ENCODE measurements at regions not wholly inside any gene's neighbourhood (a gene's known extent, or its start where the extent isn't known, plus 50 kb on each side); places are given as distances from the start of the nearest gene placed in this dataset.
"Not testable (repeated sequence)": the region's sequence is repeated elsewhere in the genome, so short reads cannot be mapped to it uniquely, and the experiment has no call there.

GRCh38 chr16:47984669-47985068 is 171.1 kb downstream of the ABCC12 start:
- ATAC-seq (replicated peaks), result no peak
- H3K27ac Mint-ChIP-seq, result no peak overlapping the region

GRCh38 chr16:47983999-47984580 is 171.7 kb downstream of the ABCC12 start:
- DNase-seq (no peak), ATAC-seq (replicated peaks) (no peak)
- H3K4me3 Mint-ChIP-seq, result no peak overlapping the region
- no peaks in the 10 kb centered on the region for H3K36me3 Mint-ChIP-seq (ENCODE audit: insufficient read depth)
- no peaks in the 10 kb centered on the region for H3K9me3 Mint-ChIP-seq
- no peaks in the 10 kb centered on the region for H3K4me1 Mint-ChIP-seq (ENCODE audit: low read depth in 2 of 2)
- no peak overlapping the region for H3K27ac Mint-ChIP-seq
- peaks cover 9 to 36% of the 10 kb centered on the region in 2 donors for H3K27me3 Mint-ChIP-seq

More at GRCh38 chr16:47984669-47985068, 171.1 kb downstream of the ABCC12 start:
- H3K36me3 Mint-ChIP-seq (ENCODE audit: insufficient read depth), result no peaks in the 10 kb centered on the region
- peaks cover 9 to 30% of the 10 kb centered on the region in 2 donors for H3K27me3 Mint-ChIP-seq
- no peaks in the 10 kb centered on the region for H3K4me1 Mint-ChIP-seq (ENCODE audit: low read depth in 2 of 2)
- no peaks in the 10 kb centered on the region for H3K9me3 Mint-ChIP-seq
- DNase-seq, result no peak
- no peak overlapping the region for H3K4me3 Mint-ChIP-seq

GRCh38 chr16:47980212-47980611 is 175.6 kb downstream of the ABCC12 start:
- no peak overlapping the region for H3K27ac Mint-ChIP-seq
- peaks cover 0 to 25% of the 10 kb centered on the region in 2 donors for H3K27me3 Mint-ChIP-seq
- DNase-seq (no peak), ATAC-seq (replicated peaks) (no peak)
- no peak overlapping the region for H3K4me3 Mint-ChIP-seq
- no peaks in the 10 kb centered on the region for H3K9me3 Mint-ChIP-seq
- H3K4me1 Mint-ChIP-seq (ENCODE audit: low read depth in 2 of 2), result no peaks in the 10 kb centered on the region
- no peaks in the 10 kb centered on the region for H3K36me3 Mint-ChIP-seq (ENCODE audit: insufficient read depth)

- H3K4me3 Mint-ChIP-seq, result no peak overlapping the region
- no peak for ATAC-seq (replicated peaks)
- no peaks in the 10 kb centered on the region for H3K36me3 Mint-ChIP-seq (ENCODE audit: insufficient read depth)
- no peaks in the 10 kb centered on the region for H3K4me1 Mint-ChIP-seq (ENCODE audit: low read depth in 2 of 2)
- H3K9me3 Mint-ChIP-seq, result no peaks in the 10 kb centered on the region
- no peak overlapping the region for H3K27ac Mint-ChIP-seq
- DNase-seq, result no peak
- peaks cover 0 to 25% of the 10 kb centered on the region in 2 donors for H3K27me3 Mint-ChIP-seq
Observed at GRCh38 chr16:47979616-47980182, 176.1 kb downstream of the ABCC12 start.

GRCh38 chr16:47979164-47979520 is 176.7 kb downstream of the ABCC12 start:
- Mint-ChIP-seq H3K9me3 (no peaks in the 10 kb centered on the region), H3K4me3 (no peak overlapping the region), H3K36me3 (ENCODE audit: insufficient read depth) (no peaks in the 10 kb centered on the region), H3K27ac (no peak overlapping the region), H3K4me1 (ENCODE audit: low read depth in 2 of 2) (no peaks in the 10 kb centered on the region), H3K27me3 (peaks cover 0 to 24% of the 10 kb centered on the region in 2 donors)
- ATAC-seq (replicated peaks) (no peak), DNase-seq (no peak)

GRCh38 chr16:47978491-47979163 is 177.2 kb downstream of the ABCC12 start:
- no peak for ATAC-seq (replicated peaks)
- Mint-ChIP-seq H3K36me3 (ENCODE audit: insufficient read depth) (no peaks in the 10 kb centered on the region), H3K27me3 (peaks cover 0 to 18% of the 10 kb centered on the region in 2 donors), H3K9me3 (no peaks in the 10 kb centered on the region), H3K4me3 (no peak overlapping the region), H3K27ac (no peak overlapping the region), H3K4me1 (ENCODE audit: low read depth in 2 of 2) (no peaks in the 10 kb centered on the region)
- no peak for DNase-seq

GRCh38 chr16:47977802-47978201 is 178.0 kb downstream of the ABCC12 start:
- Mint-ChIP-seq H3K27me3 (peaks cover 0 to 16% of the 10 kb centered on the region in 2 donors), H3K27ac (no peak overlapping the region), H3K4me1 (ENCODE audit: low read depth in 2 of 2) (no peaks in the 10 kb centered on the region), H3K36me3 (ENCODE audit: insufficient read depth) (no peaks in the 10 kb centered on the region), H3K9me3 (no peaks in the 10 kb centered on the region), H3K4me3 (no peak overlapping the region)
- DNase-seq, result no peak
- ATAC-seq (replicated peaks), result no peak

- H3K9me3 Mint-ChIP-seq, result no peaks in the 10 kb centered on the region
- no peak for DNase-seq
- H3K27me3 Mint-ChIP-seq, result peaks cover 0 to 17% of the 10 kb centered on the region in 2 donors
- no peak for ATAC-seq (replicated peaks)
- no peak overlapping the region for H3K27ac Mint-ChIP-seq
- H3K36me3 Mint-ChIP-seq (ENCODE audit: insufficient read depth), result no peaks in the 10 kb centered on the region
- H3K4me3 Mint-ChIP-seq, result no peak overlapping the region
- H3K4me1 Mint-ChIP-seq (ENCODE audit: low read depth in 2 of 2), result no peaks in the 10 kb centered on the region
Observed at GRCh38 chr16:47976636-47977210, 179.1 kb downstream of the ABCC12 start.

- not testable (repeated sequence) for ATAC-seq (replicated peaks); H3K36me3 Mint-ChIP-seq (ENCODE audit: insufficient read depth); H3K4me3 Mint-ChIP-seq; H3K27ac Mint-ChIP-seq; DNase-seq; H3K9me3 Mint-ChIP-seq; H3K4me1 Mint-ChIP-seq (ENCODE audit: low read depth in 2 of 2)
- peaks cover 0 to 17% of the 10 kb centered on the region in 2 donors for H3K27me3 Mint-ChIP-seq
Observed at GRCh38 chr16:47974971-47975370, 180.8 kb downstream of the ABCC12 start.

GRCh38 chr16:47973552-47973951 is 182.2 kb downstream of the ABCC12 start:
- Mint-ChIP-seq H3K4me1 (ENCODE audit: low read depth in 2 of 2) (no peaks in the 10 kb centered on the region), H3K27ac (no peak overlapping the region), H3K4me3 (no peak overlapping the region), H3K27me3 (peaks cover 0 to 9% of the 10 kb centered on the region in 2 donors), H3K36me3 (ENCODE audit: insufficient read depth) (no peaks in the 10 kb centered on the region), H3K9me3 (peaks cover 0 to 1% of the 10 kb centered on the region in 2 donors)
- DNase-seq, result no peak
- ATAC-seq (replicated peaks), result no peak

GRCh38 chr16:47972246-47972985 is 183.4 kb downstream of the ABCC12 start:
- Mint-ChIP-seq H3K27me3 (peaks cover 0 to 9% of the 10 kb centered on the region in 2 donors), H3K27ac (no peak overlapping the region), H3K9me3 (peaks cover 0 to 1% of the 10 kb centered on the region in 2 donors), H3K4me3 (no peak overlapping the region), H3K4me1 (ENCODE audit: low read depth in 2 of 2) (no peaks in the 10 kb centered on the region), H3K36me3 (ENCODE audit: insufficient read depth) (no peaks in the 10 kb centered on the region)
- ATAC-seq (replicated peaks), result no peak
- DNase-seq, result no peak

- no peaks in the 10 kb centered on the region for H3K4me1 Mint-ChIP-seq (ENCODE audit: low read depth in 2 of 2)
- DNase-seq (no peak), ATAC-seq (replicated peaks) (no peak)
- H3K9me3 Mint-ChIP-seq, result peaks cover 0 to 1% of the 10 kb centered on the region in 2 donors
- H3K4me3 Mint-ChIP-seq, result no peak overlapping the region
- peaks cover 0 to 9% of the 10 kb centered on the region in 2 donors for H3K27me3 Mint-ChIP-seq
- no peaks in the 10 kb centered on the region for H3K36me3 Mint-ChIP-seq (ENCODE audit: insufficient read depth)
- H3K27ac Mint-ChIP-seq, result no peak overlapping the region
Observed at GRCh38 chr16:47971225-47971624, 184.6 kb downstream of the ABCC12 start.

GRCh38 chr16:47970291-47970931 is 185.4 kb downstream of the ABCC12 start:
- DNase-seq (no peak), ATAC-seq (replicated peaks) (no peak)
- no peaks in the 10 kb centered on the region for H3K36me3 Mint-ChIP-seq (ENCODE audit: insufficient read depth)
- no peaks in the 10 kb centered on the region for H3K4me1 Mint-ChIP-seq (ENCODE audit: low read depth in 2 of 2)
- H3K4me3 Mint-ChIP-seq, result no peak overlapping the region
- no peak overlapping the region for H3K27ac Mint-ChIP-seq
- peaks cover 0 to 1% of the 10 kb centered on the region in 2 donors for H3K9me3 Mint-ChIP-seq
- peaks cover 0 to 9% of the 10 kb centered on the region in 2 donors for H3K27me3 Mint-ChIP-seq
